Caco-2 (cell line): ENCODE measurements at regions not wholly inside any gene's neighbourhood (a gene's known extent, or its start where the extent isn't known, plus 50 kb on each side); places are given as distances from the start of the nearest gene placed in this dataset.

ENCODE experiments used
- BruUV-seq: library from RNA; stranded (reverse); fragments of 400-500 nt; replicated peaks from 2 replicates; lab custom pipeline; 2021; lab: Mats Ljungman, UMichigan
- CTCF ChIA-PET: fragments of 300-600 bp; sonication (Branson Sonifier 250); formaldehyde crosslinking; loops from one replicate; lab custom pipeline; 2022; ENCODE audit warnings: antibody characterized with exemption; lab: Charles Lee
- POLR2A ChIA-PET: fragments of 300-600 bp; sonication (Branson Sonifier 250); formaldehyde crosslinking; loops from one replicate; lab custom pipeline; 2022; ENCODE audit warnings: antibody characterized with exemption; lab: Charles Lee
- DNase-seq, 2 experiments: peaks; one replicate each; pipeline versions ENCODE4 v3.0.0 to v3.0.0-alpha.2; 2020 to 2022
- H3K27me3 ChIP-seq: replicated peaks from 2 replicates; pipeline ENCODE4 v1.6.0; 2011; ENCODE audit warnings: low read length; ENCODE audit not compliant: control insufficient read depth, insufficient read depth
- H3K36me3 ChIP-seq: 2 replicates; pipeline ENCODE4 v1.5.1; 2011; ENCODE audit warnings: low read length; ENCODE audit not compliant: control insufficient read depth, insufficient read depth
- H3K4me1 ChIP-seq: fragments of 250-450 bp; sonication (Bioruptor Pico); 2 replicates; pipeline ENCODE4 v1.5.1; 2020; ENCODE audit warnings: mild to moderate bottlenecking
- H3K4me3 ChIP-seq: 2 replicates; pipeline ENCODE4 v1.5.1; 2011; ENCODE audit warnings: low read depth, mild to moderate bottlenecking, control low read depth, low read length
- H3K9me3 ChIP-seq: fragments of 250-450 bp; sonication (Bioruptor Pico); 2 replicates; pipeline ENCODE4 v1.5.1; 2020; ENCODE audit warnings: mild to moderate bottlenecking, moderate library complexity
- H3K27ac Mint-ChIP-seq: one replicate; pipeline ENCODE4 v1.8.0; 2022; ENCODE audit warnings: mixed read lengths; ENCODE audit not compliant: unreplicated experiment
- H3K27me3 Mint-ChIP-seq: one replicate; pipeline ENCODE4 v1.8.0; 2022; ENCODE audit warnings: mixed read lengths; ENCODE audit not compliant: insufficient read depth, unreplicated experiment
- H3K36me3 Mint-ChIP-seq: one replicate; pipeline ENCODE4 v1.8.0; 2022; ENCODE audit warnings: mild to moderate bottlenecking, mixed read lengths; ENCODE audit not compliant: insufficient read depth, unreplicated experiment
- H3K4me1 Mint-ChIP-seq: one replicate; pipeline ENCODE4 v1.8.0; 2022; ENCODE audit warnings: low read depth, mixed read lengths; ENCODE audit not compliant: unreplicated experiment
- H3K4me3 Mint-ChIP-seq: one replicate; pipeline ENCODE4 v1.8.0; 2022; ENCODE audit warnings: mild to moderate bottlenecking, moderate library complexity, mixed read lengths; ENCODE audit not compliant: unreplicated experiment
- H3K9me3 Mint-ChIP-seq: one replicate; pipeline ENCODE4 v1.8.0; 2022; ENCODE audit warnings: mixed read lengths; ENCODE audit not compliant: unreplicated experiment
- CTCF ChIP-seq, 2 experiments: fragments of 200-600 bp in 1 of 2; IDR thresholded peaks; 1 replicate in 1 of 2; 2 replicates in 1 of 2; pipeline versions ENCODE4 v1.5.1 to v1.8.0; 2011 to 2022; ENCODE audit warnings: antibody characterized with exemption in 1 of 2, control low read depth in 1 of 2, inconsistent platforms in 1 of 2, low read depth in 1 of 2, low read length in 1 of 2, mild to moderate bottlenecking in 1 of 2, moderate library complexity in 1 of 2; ENCODE audit not compliant: insufficient read depth in 1 of 2, severe bottlenecking in 1 of 2, unreplicated experiment in 1 of 2
- intact Hi-C: fragments of 100-400 bp; cut with micrococcal nuclease; formaldehyde crosslinking; loops from one replicate; pipeline ENCODE4 v1.10.0; 2022; ENCODE audit not compliant: unreplicated experiment

- H3K9me3 Mint-ChIP-seq: no peaks in the 10 kb centered on the region
- no peaks in the 10 kb centered on the region for H3K36me3 Mint-ChIP-seq
- no peak for DNase-seq
- no peak overlapping the region for H3K4me3 ChIP-seq
- H3K4me3 Mint-ChIP-seq: no peak overlapping the region
- CTCF ChIA-PET: no interaction called here
- POLR2A ChIA-PET: no interaction called here
- H3K4me1 ChIP-seq: no peaks in the 10 kb centered on the region
- intact Hi-C loops: no loop called here
- H3K4me1 Mint-ChIP-seq: no peaks in the 10 kb centered on the region
- no peak for TF ChIP-seq CTCF (IDR thresholded peaks at IDR 0.05; ENCODE audit: insufficient read depth in 1 of 2, low read depth in 1 of 2, low read length in 1 of 2, severe bottlenecking in 1 of 2, unreplicated experiment in 1 of 2)
- no peaks in the 10 kb centered on the region for H3K9me3 ChIP-seq
- H3K36me3 ChIP-seq: no peaks in the 10 kb centered on the region
- H3K27me3 ChIP-seq: no peaks in the 10 kb centered on the region
- no peaks in the 10 kb centered on the region for H3K27me3 Mint-ChIP-seq
- H3K27ac Mint-ChIP-seq: no peak overlapping the region
- BruUV-seq: no TSS peak
These were observed 471.3 kb downstream of the OMA1 start for GRCh38 chr1:58075188-58075578.

DNA sequence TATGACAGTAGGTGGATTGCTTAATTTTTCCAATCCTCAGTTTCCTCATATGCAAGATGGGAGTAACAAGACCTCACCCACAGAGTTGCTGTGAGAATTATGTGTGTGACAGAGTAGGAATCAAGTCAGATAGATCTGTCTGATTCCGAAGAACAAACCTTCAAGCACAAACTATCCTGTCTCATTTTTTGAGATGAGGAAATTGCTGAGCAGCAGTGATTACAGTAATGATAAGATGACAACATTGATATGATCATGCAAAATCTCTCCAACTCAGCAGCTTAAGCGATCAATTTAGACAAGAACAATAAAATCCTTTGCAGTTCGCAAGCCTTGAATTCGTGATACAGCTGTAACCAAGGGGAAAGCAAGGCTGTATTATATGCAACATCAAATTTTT, 474.1 kb downstream of the OMA1 start:
- no peak overlapping the region for H3K4me3 Mint-ChIP-seq

DNA sequence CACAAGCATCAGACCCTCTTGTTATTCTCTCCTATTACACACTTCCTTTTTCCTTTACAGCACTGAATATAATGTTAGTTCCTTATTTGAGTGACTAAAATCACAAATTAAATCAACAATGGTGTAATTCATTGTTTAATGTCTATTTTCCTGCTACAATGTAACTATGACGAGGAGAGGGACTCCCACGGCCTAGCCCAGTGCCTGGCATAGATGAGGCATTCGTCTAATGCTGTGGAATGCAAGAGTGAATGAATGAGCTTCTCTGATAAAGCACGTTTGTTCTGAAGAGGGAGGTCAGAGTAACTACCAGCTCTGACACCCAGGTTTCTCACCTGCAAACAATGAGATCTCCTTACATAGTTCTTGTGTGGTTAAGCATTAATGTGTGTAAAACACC, 479.4 kb downstream of the OMA1 start:
- POLR2A ChIA-PET: no interaction called here

More for the DNA sequence above, 474.1 kb downstream of the OMA1 start:
- Histone ChIP-seq H3K4me1 (no peaks in the 10 kb centered on the region), H3K9me3 (no peaks in the 10 kb centered on the region), H3K36me3 (no peaks in the 10 kb centered on the region), H3K27me3 (no peaks in the 10 kb centered on the region), H3K4me3 (no peak overlapping the region)
- H3K36me3 Mint-ChIP-seq: no peaks in the 10 kb centered on the region
- CTCF ChIA-PET: no interaction called here
- intact Hi-C loops: no loop called here
- H3K9me3 Mint-ChIP-seq: no peaks in the 10 kb centered on the region
- POLR2A ChIA-PET: no interaction called here
- no TSS peak for BruUV-seq
- no peak for DNase-seq
- TF ChIP-seq CTCF (IDR thresholded peaks at IDR 0.05; ENCODE audit: insufficient read depth in 1 of 2, low read depth in 1 of 2, low read length in 1 of 2, severe bottlenecking in 1 of 2, unreplicated experiment in 1 of 2): no peak
- H3K4me1 Mint-ChIP-seq: no peaks in the 10 kb centered on the region
- no peak overlapping the region for H3K27ac Mint-ChIP-seq
- no peaks in the 10 kb centered on the region for H3K27me3 Mint-ChIP-seq

More for the DNA sequence above, 479.4 kb downstream of the OMA1 start:
- TF ChIP-seq CTCF (IDR thresholded peaks at IDR 0.05; ENCODE audit: insufficient read depth in 1 of 2, low read depth in 1 of 2, low read length in 1 of 2, severe bottlenecking in 1 of 2, unreplicated experiment in 1 of 2): no peak
- no peaks in the 10 kb centered on the region for H3K9me3 ChIP-seq
- Mint-ChIP-seq H3K27ac (no peak overlapping the region), H3K4me3 (no peak overlapping the region), H3K4me1 (no peaks in the 10 kb centered on the region), H3K36me3 (no peaks in the 10 kb centered on the region), H3K27me3 (no peaks in the 10 kb centered on the region), H3K9me3 (no peaks in the 10 kb centered on the region)
- no peak for DNase-seq
- H3K27me3 ChIP-seq: no peaks in the 10 kb centered on the region
- no peaks in the 10 kb centered on the region for H3K36me3 ChIP-seq
- no peaks in the 10 kb centered on the region for H3K4me1 ChIP-seq
- no TSS peak for BruUV-seq
- no peak overlapping the region for H3K4me3 ChIP-seq
- intact Hi-C loops: loop anchor here (10.0 kb wide), 1 partner anchor 98 kb away; no protein-coding TSS in a partner anchor
- CTCF ChIA-PET: no interaction called here
